HEK293T (cell line): ENCODE measurements at regions not wholly inside any gene's neighbourhood (a gene's known extent, or its start where the extent isn't known, plus 50 kb on each side); places are given as distances from the start of the nearest gene placed in this dataset.

Source experiments
- FOXK2 ChIP-seq: fragments of 450-650 bp; IDR thresholded peaks from 2 replicates; pipeline ENCODE4 v1.6.1; 2016; ENCODE audit warnings: mild to moderate bottlenecking
- FOXM1 ChIP-seq: fragments of 450-650 bp; IDR thresholded peaks from 2 replicates; pipeline ENCODE4 v1.6.1; 2017; ENCODE audit warnings: mild to moderate bottlenecking, borderline replicate concordance
- HDGF ChIP-seq: fragments of 450-650 bp; IDR thresholded peaks from 2 replicates; pipeline ENCODE4 v1.6.1; 2017; ENCODE audit warnings: antibody characterized with exemption, borderline replicate concordance
- SP1 ChIP-seq: fragments of 450-650 bp; IDR thresholded peaks from 2 replicates; pipeline ENCODE4 v1.6.1; 2017
- ZNF384 ChIP-seq: fragments of 450-650 bp; IDR thresholded peaks from 2 replicates; pipeline ENCODE4 v1.6.1; 2016
- TF ChIP-seq, protein P1 (sequence below): fragments of 450-650 bp; IDR thresholded peaks from 2 replicates; pipeline ENCODE4 v1.6.1; 2016

- no peak for TF ChIP-seq FOXK2
- TF ChIP-seq FOXM1: no peak
- no peak for TF ChIP-seq SP1
- no peak for TF ChIP-seq ZNF384
- TF ChIP-seq, protein P1, sequence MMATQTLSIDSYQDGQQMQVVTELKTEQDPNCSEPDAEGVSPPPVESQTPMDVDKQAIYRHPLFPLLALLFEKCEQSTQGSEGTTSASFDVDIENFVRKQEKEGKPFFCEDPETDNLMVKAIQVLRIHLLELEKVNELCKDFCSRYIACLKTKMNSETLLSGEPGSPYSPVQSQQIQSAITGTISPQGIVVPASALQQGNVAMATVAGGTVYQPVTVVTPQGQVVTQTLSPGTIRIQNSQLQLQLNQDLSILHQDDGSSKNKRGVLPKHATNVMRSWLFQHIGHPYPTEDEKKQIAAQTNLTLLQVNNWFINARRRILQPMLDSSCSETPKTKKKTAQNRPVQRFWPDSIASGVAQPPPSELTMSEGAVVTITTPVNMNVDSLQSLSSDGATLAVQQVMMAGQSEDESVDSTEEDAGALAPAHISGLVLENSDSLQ: no peak
- TF ChIP-seq HDGF: no peak
Observed at GRCh38 chr10:10712155-10712704, 305.4 kb upstream of the CELF2 start.
